Hepatocyte (in vitro differentiated cells): ENCODE measurements at regions not wholly inside any gene's neighbourhood (a gene's known extent, or its start where the extent isn't known, plus 50 kb on each side); places are given as distances from the start of the nearest gene placed in this dataset.

Experiments used
- DNase-seq: peaks from one replicate; pipeline ENCODE4 v3.0.0-alpha.2; 2016; ENCODE audit warnings: low spot score
- H2AFZ ChIP-seq: fragments of 200-600 bp; sonication (generic); 2 replicates; pipeline ENCODE4 v1.6.0; 2016; ENCODE audit warnings: antibody characterized with exemption, mild to moderate bottlenecking
- H3K27ac ChIP-seq: fragments of 200-600 bp; sonication (generic); 2 replicates; pipeline ENCODE4 v1.5.1; 2016; ENCODE audit warnings: mild to moderate bottlenecking
- H3K27me3 ChIP-seq: fragments of 200-600 bp; sonication (generic); 2 replicates; pipeline ENCODE4 v1.6.1; 2016
- H3K36me3 ChIP-seq: fragments of 200-600 bp; sonication (generic); replicated peaks from 2 replicates; pipeline ENCODE4 v1.5.1; 2016; ENCODE audit warnings: low read depth; ENCODE audit not compliant: insufficient read depth
- H3K4me1 ChIP-seq: fragments of 200-600 bp; sonication (generic); 2 replicates; pipeline ENCODE4 v1.5.1; 2016; ENCODE audit warnings: mild to moderate bottlenecking, moderate library complexity; ENCODE audit not compliant: insufficient read depth
- H3K4me2 ChIP-seq: fragments of 200-600 bp; sonication (generic); 2 replicates; pipeline ENCODE4 v1.6.0; 2016
- H3K4me3 ChIP-seq: fragments of 200-600 bp; sonication (generic); 2 replicates; pipeline ENCODE4 v1.5.1; 2016; ENCODE audit warnings: mild to moderate bottlenecking
- H3K79me2 ChIP-seq: fragments of 200-600 bp; sonication (generic); 2 replicates; pipeline ENCODE4 v1.6.0; 2017; ENCODE audit warnings: mild to moderate bottlenecking
- H3K9me2 ChIP-seq: fragments of 200-600 bp; sonication (generic); replicated peaks from 2 replicates; pipeline ENCODE4 v1.6.0; 2017; ENCODE audit warnings: mild to moderate bottlenecking; ENCODE audit not compliant: insufficient read depth
- H3K9me3 ChIP-seq: fragments of 200-600 bp; sonication (generic); 2 replicates; pipeline ENCODE4 v1.5.1; 2016; ENCODE audit warnings: low read depth, mild to moderate bottlenecking
- H4K20me1 ChIP-seq: fragments of 200-600 bp; sonication (generic); 2 replicates; pipeline ENCODE4 v1.6.0; 2016; ENCODE audit warnings: mild to moderate bottlenecking; ENCODE audit not compliant: insufficient read depth, poor library complexity, severe bottlenecking
- CTCF ChIP-seq: fragments of 200-600 bp; sonication (generic); IDR thresholded peaks from 2 replicates; pipeline ENCODE4 v1.5.1; 2016; ENCODE audit warnings: antibody characterized with exemption, mild to moderate bottlenecking; ENCODE audit not compliant: poor library complexity
- EZH2 ChIP-seq: fragments of 200-600 bp; sonication (generic); IDR thresholded peaks from 2 replicates; pipeline ENCODE4 v1.6.1; 2016; ENCODE audit warnings: antibody characterized with exemption, mild to moderate bottlenecking, borderline replicate concordance
- EZH2phosphoT487 ChIP-seq: fragments of 200-600 bp; sonication (generic); IDR thresholded peaks from one replicate; pipeline ENCODE4 v1.6.1; 2018; ENCODE audit warnings: antibody characterized with exemption, mild to moderate bottlenecking, low read depth, moderate library complexity; ENCODE audit not compliant: unreplicated experiment, severe bottlenecking
- WGBS: methylation state at CpG from one replicate; pipeline ENCODE4 v1.1.6; 2016; ENCODE audit warnings: low lambda C conversion rate; ENCODE audit errors: missing lambda C conversion rate; 5-methylcytosine and 5-hydroxymethylcytosine counted together

- Histone ChIP-seq H3K27ac (no peak overlapping the region), H3K4me1 (no peaks in the 10 kb centered on the region), H3K4me3 (no peak overlapping the region), H3K27me3 (no peaks in the 10 kb centered on the region), H3K4me2 (no peak overlapping the region), H3K79me2 (no peaks in the 10 kb centered on the region), H3K9me2 (no peaks in the 10 kb centered on the region), H3K36me3 (no peaks in the 10 kb centered on the region), H3K9me3 (no peaks in the 10 kb centered on the region), H2AFZ (no peak overlapping the region), H4K20me1 (no peaks in the 10 kb centered on the region)
- no peak for DNase-seq
- TF ChIP-seq EZH2phosphoT487 (no peak), EZH2 (no peak), CTCF (no peak)
- WGBS: 56% methylated on average over 1 of the region's 1 CpG
Measured at GRCh38 chr16:16830401-16830800, 451.5 kb downstream of the NPIPA7 start.

- Histone ChIP-seq H3K27me3 (no peaks in the 10 kb centered on the region), H3K4me1 (no peaks in the 10 kb centered on the region), H3K4me2 (no peak overlapping the region), H3K4me3 (no peak overlapping the region), H4K20me1 (no peaks in the 10 kb centered on the region), H3K9me2 (no peaks in the 10 kb centered on the region), H3K27ac (no peak overlapping the region), H3K36me3 (no peaks in the 10 kb centered on the region), H3K79me2 (no peaks in the 10 kb centered on the region), H2AFZ (no peak overlapping the region), H3K9me3 (no peaks in the 10 kb centered on the region)
- no peak for DNase-seq
- WGBS: 72% methylated on average over 2 of the region's 2 CpGs
- TF ChIP-seq EZH2phosphoT487 (no peak), EZH2 (no peak), CTCF (no peak)
Measured at GRCh38 chr16:16830973-16831372, 452.0 kb downstream of the NPIPA7 start.

GRCh38 chr16:16833165-16833564, 454.2 kb downstream of the NPIPA7 start:
- no peaks in the 10 kb centered on the region for H4K20me1 ChIP-seq
- no peak overlapping the region for H2AFZ ChIP-seq
- DNase-seq: no peak
- no peaks in the 10 kb centered on the region for H3K27me3 ChIP-seq
- H3K9me2 ChIP-seq: no peaks in the 10 kb centered on the region
- H3K27ac ChIP-seq: no peak overlapping the region
- no peaks in the 10 kb centered on the region for H3K79me2 ChIP-seq
- no peak overlapping the region for H3K4me3 ChIP-seq
- H3K4me2 ChIP-seq: no peak overlapping the region
- H3K36me3 ChIP-seq: no peaks in the 10 kb centered on the region
- 85% methylated on average over 3 of the region's 3 CpGs for WGBS
- TF ChIP-seq EZH2phosphoT487 (no peak), CTCF (no peak), EZH2 (no peak)
- H3K4me1 ChIP-seq: no peaks in the 10 kb centered on the region
- no peaks in the 10 kb centered on the region for H3K9me3 ChIP-seq

GRCh38 chr16:16850274-16850673, 471.3 kb downstream of the NPIPA7 start:
- Histone ChIP-seq H3K9me3 (no peaks in the 10 kb centered on the region), H3K27ac (no peak overlapping the region), H3K27me3 (no peaks in the 10 kb centered on the region), H4K20me1 (no peaks in the 10 kb centered on the region), H3K4me1 (no peaks in the 10 kb centered on the region), H3K79me2 (no peaks in the 10 kb centered on the region), H3K4me2 (no peak overlapping the region), H3K4me3 (no peak overlapping the region), H3K36me3 (no peaks in the 10 kb centered on the region), H2AFZ (no peak overlapping the region), H3K9me2 (no peaks in the 10 kb centered on the region)
- no peak for DNase-seq
- TF ChIP-seq EZH2 (no peak), CTCF (no peak), EZH2phosphoT487 (no peak)
- 85% methylated on average over 5 of the region's 5 CpGs for WGBS
